Right cardiac atrium (tissue), 5 donors: ENCODE measurements at regions not wholly inside any gene's neighbourhood (a gene's known extent, or its start where the extent isn't known, plus 50 kb on each side); places are given as distances from the start of the nearest gene placed in this dataset.
"Not testable (repeated sequence)": the region's sequence is repeated elsewhere in the genome, so short reads cannot be mapped to it uniquely, and the experiment has no call there.

Experiments used
- ATAC-seq, 2 donors: fragments of 200-7000 bp; cut with Tn5 transposase; one replicate each; pipeline versions ENCODE4 v1.8.0 to v1.9.1; 2020; ENCODE audit warnings: moderate library complexity in 2 of 2, mild to moderate bottlenecking in 1 of 2
- DNase-seq, 3 donors: peaks; one replicate each; pipeline ENCODE4 v3.0.0-alpha.2; 2020
- H3K27ac ChIP-seq: one replicate; pipeline ENCODE4 v1.5.1; 2013; ENCODE audit warnings: mild to moderate bottlenecking, low read length, control low read depth, moderate library complexity
- H3K27me3 ChIP-seq: one replicate; pipeline ENCODE4 v1.6.1; 2013; ENCODE audit not compliant: control insufficient read depth, insufficient read depth
- H3K4me1 ChIP-seq: one replicate; pipeline ENCODE4 v1.6.1; 2013; ENCODE audit warnings: low read length; ENCODE audit not compliant: control insufficient read depth, insufficient read depth
- H3K4me3 ChIP-seq: one replicate; pipeline ENCODE4 v1.5.1; 2013; ENCODE audit warnings: low read length, control low read depth
- H3K9me3 ChIP-seq: one replicate; pipeline ENCODE4 v1.6.1; 2013; ENCODE audit warnings: low read length; ENCODE audit not compliant: control insufficient read depth
- WGBS: extraction: QIAGEN DNeasy Blood & Tissue Kit; methylation state at CpG from one replicate; pipeline ENCODE4 v1.1.7; 2013; 5-methylcytosine and 5-hydroxymethylcytosine counted together
- intact Hi-C, 4 donors: fragments of 100-400 bp; cut with DNase I; formaldehyde crosslinking; loops; one replicate each; pipeline versions ENCODE4 v1.11.0 to v1.14.0; 2022 to 2023
- donor health status: healthy with polysubstance abuse.
- donor health status: DM: no; HTN: yes; CAD: no.
- donor health status: DM: no; HTN: no; CAD: no.
- donor health status: DM: no; HTN: yes; CAD: no; lungs with severe emphysema.
- donor health status: DM: yes; HTN: yes; CAD: no.

DNA sequence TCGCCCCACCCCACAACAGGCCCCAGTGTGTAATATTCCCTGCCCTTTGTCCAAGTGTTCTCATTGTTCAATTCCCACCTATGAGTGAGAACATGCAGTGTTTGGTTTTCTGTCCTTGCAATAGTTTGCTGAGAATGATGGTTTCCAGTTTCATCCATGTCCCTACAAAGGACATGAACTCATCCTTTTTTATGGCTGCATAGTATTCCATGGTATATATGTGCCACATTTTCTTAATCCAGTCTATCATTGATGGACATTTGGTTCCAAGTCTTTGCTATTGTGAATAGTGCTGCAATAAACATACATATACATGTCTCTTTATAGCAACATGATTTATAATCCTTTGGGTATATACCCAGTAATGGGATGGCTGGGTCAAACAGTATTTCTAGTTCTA lies 132.7 kb downstream of the SNX10 start:
- H3K27me3 ChIP-seq, H3K4me3 ChIP-seq, H3K4me1 ChIP-seq, DNase-seq, H3K9me3 ChIP-seq, ATAC-seq, H3K27ac ChIP-seq, intact Hi-C loops: not testable (repeated sequence)
- WGBS: 100% methylated on average over 1 of the region's 1 CpG

DNA sequence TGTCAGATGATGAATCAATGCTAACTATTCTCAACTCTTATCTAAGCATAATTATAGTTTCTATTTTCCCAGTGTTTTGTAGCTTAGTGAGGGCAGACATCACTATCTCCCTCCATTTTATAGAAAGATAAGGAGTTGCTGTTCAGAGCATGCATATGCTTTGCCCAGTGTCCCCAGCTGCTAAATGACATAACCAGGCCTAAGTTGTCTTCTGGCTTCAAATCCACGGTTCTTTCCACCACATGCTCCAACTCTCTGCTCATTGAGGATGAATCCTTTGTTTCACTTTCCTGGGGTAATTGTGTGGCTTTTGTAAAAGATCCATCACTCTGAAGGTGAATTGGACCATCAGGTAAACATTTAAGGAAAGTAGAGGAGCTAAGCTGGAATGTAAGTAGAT lies 134.0 kb downstream of the SNX10 start:
- 43% methylated on average over 1 of the region's 1 CpG for WGBS

DNA sequence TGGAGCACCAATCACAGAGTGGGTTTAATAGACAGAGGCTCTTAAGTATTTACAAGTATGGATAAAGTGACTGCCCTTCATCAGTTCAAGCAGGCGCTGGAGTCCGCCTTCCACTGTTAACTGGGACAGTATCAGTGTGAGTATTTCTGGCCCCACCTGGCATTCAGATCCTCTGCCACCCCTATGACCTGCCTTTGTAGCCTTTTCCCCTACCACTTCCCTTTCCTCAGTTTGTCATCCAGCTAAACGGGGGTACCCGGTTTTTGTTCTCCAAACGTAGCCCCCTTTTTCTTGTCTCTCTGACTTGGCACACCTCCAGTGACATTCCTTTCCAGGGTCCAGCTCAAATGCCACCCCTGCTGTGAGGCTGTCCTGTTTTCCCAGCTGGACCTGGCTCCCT lies 134.4 kb downstream of the SNX10 start:
- no peak overlapping the region for H3K4me3 ChIP-seq
- no peaks in the 10 kb centered on the region for H3K27me3 ChIP-seq
- no peaks in the 10 kb centered on the region for H3K4me1 ChIP-seq
- H3K9me3 ChIP-seq: no peaks in the 10 kb centered on the region
- intact Hi-C loops: no loop called here
- ATAC-seq (no peak), DNase-seq (no peak)
- no peak overlapping the region for H3K27ac ChIP-seq
- 74% methylated on average over 5 of the region's 5 CpGs for WGBS

More for the DNA sequence above, 134.0 kb downstream of the SNX10 start:
- Histone ChIP-seq H3K9me3 (no peaks in the 10 kb centered on the region), H3K27ac (no peak overlapping the region), H3K27me3 (no peaks in the 10 kb centered on the region), H3K4me1 (no peaks in the 10 kb centered on the region), H3K4me3 (no peak overlapping the region)
- DNase-seq (no peak), ATAC-seq (no peak)
- intact Hi-C loops: no loop called here

DNA sequence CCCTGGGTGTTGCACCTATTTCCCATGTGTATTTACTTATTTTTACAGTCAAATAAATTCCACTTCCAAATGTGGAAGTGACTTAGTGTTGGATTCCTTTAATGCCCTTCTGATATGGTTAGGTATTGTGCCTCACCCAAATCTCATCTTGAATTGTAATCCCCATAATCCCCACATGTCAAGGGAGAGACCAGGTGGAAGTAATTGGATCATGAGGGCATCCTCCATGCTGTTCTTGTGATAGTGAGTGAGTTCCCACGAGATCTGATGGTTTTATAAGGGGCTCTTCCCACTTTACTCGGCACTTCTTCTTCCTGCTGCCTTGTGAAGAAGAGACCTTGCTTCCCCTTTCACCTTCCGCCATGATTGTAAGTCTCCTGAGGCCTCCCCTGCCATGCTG lies 136.9 kb downstream of the SNX10 start:
- DNase-seq (no peak), ATAC-seq (no peak)
- H3K4me3 ChIP-seq: no peak overlapping the region
- H3K4me1 ChIP-seq: no peaks in the 10 kb centered on the region
- WGBS: 78% methylated on average over 3 of the region's 3 CpGs
- intact Hi-C loops: no loop called here
- no peaks in the 10 kb centered on the region for H3K9me3 ChIP-seq
- H3K27ac ChIP-seq: no peak overlapping the region
- H3K27me3 ChIP-seq: no peaks in the 10 kb centered on the region

DNA sequence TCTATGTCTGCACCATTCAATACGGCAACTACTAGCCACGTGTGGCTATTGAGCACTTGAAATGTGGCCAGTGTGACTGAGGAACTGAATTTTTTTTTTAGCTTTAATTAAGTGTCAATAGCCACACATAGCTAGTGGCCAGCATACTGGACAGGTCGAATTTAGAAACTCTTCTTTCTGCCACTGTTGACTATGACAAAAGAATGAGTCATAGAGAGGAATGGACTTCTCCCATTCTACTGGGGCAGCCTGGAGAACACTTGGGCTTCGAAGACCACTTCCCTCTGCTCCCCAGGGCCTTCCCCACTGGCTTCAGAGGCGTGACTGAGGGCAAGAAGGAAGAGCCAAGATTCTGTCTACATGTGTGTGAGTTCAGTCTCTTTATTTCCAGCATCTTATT lies 137.5 kb downstream of the SNX10 start:
- Histone ChIP-seq H3K4me1 (no peaks in the 10 kb centered on the region), H3K27me3 (no peaks in the 10 kb centered on the region), H3K27ac (no peak overlapping the region), H3K4me3 (no peak overlapping the region), H3K9me3 (no peaks in the 10 kb centered on the region)
- ATAC-seq (no peak), DNase-seq (no peak)
- WGBS: 84% methylated on average over 5 of the region's 5 CpGs
- intact Hi-C loops: no loop called here

DNA sequence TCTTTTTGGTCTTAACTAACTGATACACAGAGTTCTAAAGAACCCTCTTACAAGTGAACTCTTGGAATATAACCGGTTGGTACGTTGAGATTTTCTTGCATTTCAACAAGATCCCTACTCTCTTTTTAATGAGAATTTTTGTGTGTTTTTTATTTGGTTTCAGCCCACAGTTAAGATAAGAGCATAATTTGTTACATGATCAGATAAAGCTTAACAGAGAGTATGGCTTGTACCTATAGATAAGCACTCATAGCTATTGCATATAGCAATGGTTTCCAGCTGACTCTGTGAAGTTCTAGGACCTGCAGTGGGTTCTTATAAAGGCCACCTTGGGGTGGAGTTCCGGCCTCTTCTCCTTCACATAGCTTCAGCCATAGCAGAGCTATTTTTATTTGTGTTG lies 143.3 kb downstream of the SNX10 start:
- H3K9me3 ChIP-seq: no peaks in the 10 kb centered on the region
- no peaks in the 10 kb centered on the region for H3K27me3 ChIP-seq
- no peak overlapping the region for H3K4me3 ChIP-seq
- intact Hi-C loops: no loop called here
- no peak for ATAC-seq
- DNase-seq: no peak
- no peaks in the 10 kb centered on the region for H3K4me1 ChIP-seq
- 86% methylated on average over 3 of the region's 3 CpGs for WGBS
- H3K27ac ChIP-seq: no peak overlapping the region

DNA sequence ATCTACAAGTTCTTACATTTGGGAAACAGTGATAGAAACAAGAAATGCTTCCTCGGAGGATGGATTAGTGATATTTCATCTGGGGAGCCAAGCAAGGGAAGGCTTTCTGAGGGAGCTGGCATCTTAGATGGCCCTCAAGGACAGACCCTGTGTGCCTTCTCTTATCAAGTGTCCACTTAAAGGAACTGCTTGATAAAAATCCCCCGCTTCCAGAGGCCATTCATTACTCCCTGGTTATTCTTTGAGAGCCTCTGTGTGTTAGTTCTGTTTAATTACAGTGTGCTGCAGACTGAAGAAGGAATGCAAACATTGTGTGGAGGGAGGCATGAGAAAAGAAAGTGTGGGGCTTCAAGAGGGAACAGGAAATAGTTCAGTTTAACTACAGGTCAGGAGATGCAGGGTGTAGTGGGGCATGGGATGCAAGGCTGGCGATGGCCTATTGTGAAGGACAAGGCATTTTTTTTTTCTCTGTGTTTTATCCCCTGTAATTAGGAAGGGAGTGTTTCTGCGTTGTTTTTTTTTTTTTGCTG lies 145.4 kb downstream of the SNX10 start:
- H3K9me3 ChIP-seq: no peaks in the 10 kb centered on the region
- no peak overlapping the region for H3K4me3 ChIP-seq
- ATAC-seq: no peak
- WGBS: 90% methylated on average over 4 of the region's 4 CpGs
- intact Hi-C loops: no loop called here
- no peaks in the 10 kb centered on the region for H3K4me1 ChIP-seq
- H3K27ac ChIP-seq: no peak overlapping the region
- DNase-seq: no peak
- no peaks in the 10 kb centered on the region for H3K27me3 ChIP-seq

DNA sequence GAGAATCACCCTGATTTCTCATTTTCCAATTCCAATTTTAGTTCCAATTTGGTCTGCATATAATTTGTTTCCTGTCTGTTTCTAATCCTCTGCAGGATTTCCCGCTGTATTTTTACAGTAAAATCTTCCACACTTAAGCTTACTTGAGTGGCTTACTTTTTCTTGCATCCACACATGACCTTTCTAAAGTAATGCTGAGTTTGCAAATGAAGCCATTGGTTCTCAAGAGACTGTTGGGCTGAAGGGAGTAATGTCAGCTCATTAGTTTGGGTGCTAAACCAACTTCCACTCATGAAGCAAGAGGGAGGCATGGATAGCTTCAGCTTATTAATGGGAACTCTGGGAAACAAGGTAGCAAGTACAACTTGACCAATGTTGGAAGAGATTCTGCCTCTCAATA lies 146.4 kb downstream of the SNX10 start:
- Histone ChIP-seq H3K9me3 (no peaks in the 10 kb centered on the region), H3K27ac (no peak overlapping the region), H3K4me3 (no peak overlapping the region), H3K27me3 (no peaks in the 10 kb centered on the region), H3K4me1 (no peaks in the 10 kb centered on the region)
- intact Hi-C loops: no loop called here
- no peak for DNase-seq
- no peak for ATAC-seq
- WGBS: 90% methylated on average over 1 of the region's 1 CpG

DNA sequence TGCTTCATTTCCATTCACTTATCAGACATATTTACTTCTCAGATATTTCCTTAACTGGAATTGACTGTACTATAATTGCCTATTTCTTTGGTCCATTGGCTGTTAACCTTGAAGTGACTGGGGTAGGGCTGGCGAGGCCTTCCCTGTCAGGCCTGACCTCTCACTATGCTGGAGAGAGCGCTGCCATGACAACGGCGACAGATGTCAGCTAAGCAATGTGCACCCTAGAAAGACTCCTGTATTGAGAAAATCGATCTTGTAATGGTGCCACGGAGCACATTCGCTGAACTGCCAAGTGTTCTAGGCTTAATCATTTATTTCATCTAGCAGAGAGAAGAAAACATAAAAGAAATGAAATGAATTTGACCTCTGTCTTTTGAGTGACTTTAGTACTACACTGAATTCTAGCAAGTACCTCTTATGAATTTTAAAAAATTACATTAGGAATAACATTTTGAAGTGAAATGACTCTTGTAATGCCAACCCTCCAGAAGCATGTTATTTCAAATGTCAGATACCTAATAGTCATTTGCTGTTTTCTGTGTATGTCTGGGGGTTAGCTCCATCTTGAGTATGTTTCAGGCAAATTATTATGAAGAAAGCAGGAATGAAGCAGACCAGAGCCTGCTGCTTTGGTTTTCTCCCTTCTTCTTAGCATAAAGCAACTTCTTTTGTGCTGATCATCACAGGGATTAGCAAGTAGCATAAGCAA lies 148.0 kb downstream of the SNX10 start:
- H3K4me3 ChIP-seq: no peak overlapping the region
- no peaks in the 10 kb centered on the region for H3K4me1 ChIP-seq
- no peaks in the 10 kb centered on the region for H3K27me3 ChIP-seq
- 87% methylated on average over 7 of the region's 7 CpGs for WGBS
- no peak for DNase-seq
- H3K27ac ChIP-seq: no peak overlapping the region
- H3K9me3 ChIP-seq: no peaks in the 10 kb centered on the region
- no peak for ATAC-seq
- intact Hi-C loops: no loop called here

DNA sequence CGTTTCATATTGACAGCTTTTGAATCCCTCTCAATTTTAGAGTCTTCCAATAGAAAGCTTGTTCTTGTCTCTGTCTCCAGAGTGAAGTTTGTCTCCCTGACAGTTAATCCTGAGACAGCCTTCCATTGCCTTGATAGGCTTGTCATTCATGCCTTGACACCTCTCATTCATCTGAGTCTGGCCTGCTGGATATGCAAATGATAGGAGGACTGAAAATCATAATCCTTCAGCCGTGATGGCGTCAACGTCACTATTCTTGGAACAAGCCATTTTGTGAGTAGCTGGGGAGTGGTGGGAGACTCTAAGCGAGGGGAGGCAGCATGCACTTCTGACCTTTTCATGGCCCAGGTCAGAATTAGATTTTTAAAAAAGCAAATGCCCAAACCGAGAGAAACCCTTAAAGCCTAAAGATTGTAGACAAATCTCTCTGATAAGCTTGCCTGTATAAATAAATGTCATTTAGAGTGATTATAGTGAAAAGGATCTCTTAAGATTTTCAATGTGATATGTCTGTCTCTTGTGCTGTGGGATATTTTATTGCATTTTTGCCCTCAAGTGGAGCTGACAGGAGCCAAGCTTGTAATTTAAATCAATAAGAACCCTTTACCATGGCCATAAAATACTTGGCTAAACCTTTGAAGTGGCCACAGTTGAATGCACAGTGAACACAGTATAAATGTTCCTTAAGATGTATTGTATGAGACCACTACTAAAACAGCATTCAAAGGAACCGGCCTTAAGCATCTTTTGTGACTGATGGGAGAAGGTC lies 148.8 kb downstream of the SNX10 start:
- WGBS: 82% methylated on average over 7 of the region's 7 CpGs
- intact Hi-C loops: no loop called here
- Histone ChIP-seq H3K9me3 (no peaks in the 10 kb centered on the region), H3K4me3 (no peak overlapping the region), H3K4me1 (no peaks in the 10 kb centered on the region), H3K27ac (no peak overlapping the region), H3K27me3 (no peaks in the 10 kb centered on the region)
- no peak for ATAC-seq
- DNase-seq: no peak

DNA sequence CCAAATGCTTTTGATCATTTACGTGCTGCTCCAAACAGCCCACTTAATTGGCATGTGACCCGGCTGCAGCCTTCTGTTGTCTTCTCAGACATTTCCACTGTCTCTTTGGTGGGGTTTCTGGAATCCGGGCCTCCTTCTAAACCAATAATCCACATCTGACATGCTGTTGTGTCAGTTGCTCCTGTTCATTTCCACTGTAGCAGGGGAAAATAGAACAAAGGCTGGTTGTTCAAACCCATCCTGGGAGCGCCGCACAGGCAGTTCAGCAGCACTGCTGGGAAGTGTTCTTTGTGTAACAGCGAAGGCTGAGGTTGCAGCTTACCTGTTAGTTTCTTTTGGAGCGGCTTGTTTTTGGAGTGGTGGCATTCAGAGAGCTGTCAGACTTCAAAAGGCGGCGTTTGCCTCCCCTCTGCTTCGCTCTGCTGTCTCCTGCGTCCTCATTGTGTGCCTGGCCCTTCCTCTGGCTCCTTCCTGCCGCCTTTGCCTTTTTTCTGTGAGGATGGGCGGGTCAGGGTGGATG lies 149.4 kb downstream of the SNX10 start:
- Histone ChIP-seq H3K9me3 (no peaks in the 10 kb centered on the region), H3K27me3 (no peaks in the 10 kb centered on the region), H3K4me1 (no peaks in the 10 kb centered on the region), H3K4me3 (no peak overlapping the region), H3K27ac (no peak overlapping the region)
- no peak for DNase-seq
- no peak for ATAC-seq
- WGBS: 76% methylated on average over 13 of the region's 13 CpGs
- intact Hi-C loops: no loop called here
